ENCODE measurements at regions not wholly inside any gene's neighbourhood (a gene's known extent, or its start where the extent isn't known, plus 50 kb on each side); places are given as distances from the start of the nearest gene placed in this dataset.

DNA sequence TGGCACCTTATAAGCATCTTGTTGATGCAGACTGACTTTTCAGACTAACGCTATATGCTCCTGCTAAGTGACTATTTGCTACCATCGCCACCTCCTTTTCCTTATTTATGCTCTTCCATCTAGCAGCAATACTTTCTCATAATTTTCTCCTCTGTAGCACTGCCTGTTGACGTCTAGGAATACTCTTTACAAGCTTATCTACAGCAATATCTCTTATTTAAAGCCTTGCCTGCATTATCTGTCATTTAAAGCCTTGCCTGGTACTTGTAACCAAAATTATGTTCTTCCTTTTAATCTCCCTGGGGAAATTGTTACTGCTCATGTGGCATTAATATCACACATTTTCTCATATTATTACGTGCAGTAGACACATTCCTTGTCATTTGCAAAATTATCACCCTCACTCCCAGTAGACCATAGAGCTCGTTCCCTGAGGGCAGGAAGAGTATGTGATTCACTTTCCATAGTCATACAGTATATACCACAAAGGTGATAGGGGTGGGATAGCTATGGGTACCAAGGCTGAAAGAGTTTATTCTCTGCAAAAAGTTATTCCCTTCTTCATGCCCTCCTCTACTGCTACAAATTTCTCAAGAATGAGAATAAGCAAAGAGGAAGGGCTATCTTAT lies 359.7 kb upstream of the PCDH15 start:
- intact Hi-C loops (cut with DNase I), result no loop called here
- no peak for ATAC-seq (ENCODE audit: poor library complexity)

DNA sequence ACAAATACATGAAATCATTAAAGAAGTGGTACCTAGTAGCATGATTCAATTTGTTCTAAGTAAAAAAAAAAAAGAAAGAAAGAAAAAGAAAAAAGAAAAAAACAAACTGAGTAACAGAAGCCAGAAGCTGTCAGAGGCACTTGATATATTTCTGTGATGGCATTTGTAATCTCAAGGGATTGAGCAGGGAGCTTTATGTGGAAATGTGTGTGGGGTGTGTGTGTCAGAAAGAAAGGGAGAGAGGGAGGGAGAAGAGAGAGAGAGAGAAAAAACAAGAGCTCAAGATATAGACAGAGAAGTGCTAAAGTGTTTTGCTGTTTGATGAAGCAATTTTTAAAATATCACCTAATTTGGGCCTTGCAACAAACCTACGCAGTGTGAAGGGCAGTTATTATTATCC lies 357.6 kb upstream of the PCDH15 start:
- no peak for ATAC-seq (ENCODE audit: poor library complexity)
- DNase-seq, result no peak
- intact Hi-C loops (cut with DNase I), result no loop called here

More for the DNA sequence above, 359.7 kb upstream of the PCDH15 start:
- DNase-seq, result no peak

DNA sequence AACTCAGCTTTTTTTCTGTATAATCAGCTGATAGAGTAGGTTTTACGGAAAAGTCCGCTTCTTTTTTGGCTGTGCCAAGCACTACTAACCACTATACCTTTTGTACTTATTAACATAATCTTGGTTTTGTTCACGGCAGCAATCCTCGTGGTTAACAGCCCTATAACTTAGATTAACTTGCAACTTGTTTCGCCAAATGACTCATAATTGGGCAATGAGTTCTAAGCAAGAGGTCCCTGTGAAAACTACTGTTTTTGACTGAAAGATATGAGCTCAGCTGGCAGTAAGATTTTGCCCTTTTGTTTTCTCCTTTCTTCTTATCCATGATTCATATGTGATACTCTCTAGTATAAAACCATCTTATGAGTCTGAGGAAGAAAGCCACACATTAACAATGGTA lies 345.0 kb upstream of the PCDH15 start:
- no peak for ATAC-seq (ENCODE audit: poor library complexity)
- intact Hi-C loops (cut with DNase I), result no loop called here
- no peak for DNase-seq

DNA sequence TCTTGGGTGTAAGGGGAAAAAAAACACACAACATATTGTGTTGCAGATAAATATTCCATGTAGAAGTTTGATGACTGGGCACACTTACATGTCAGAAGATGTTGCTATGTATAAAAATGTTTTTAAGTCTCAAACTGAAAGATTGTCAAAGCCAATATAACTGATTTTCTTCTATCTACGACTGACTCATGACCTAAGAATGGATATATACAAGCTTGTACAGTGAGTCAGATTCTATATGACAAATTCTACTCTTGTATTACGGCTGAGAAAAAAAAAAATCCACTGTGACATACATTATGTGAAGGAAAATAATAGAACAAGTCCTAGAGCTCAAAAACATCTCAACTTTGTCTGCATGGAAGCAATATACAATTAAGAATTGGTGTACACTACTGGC lies 343.0 kb upstream of the PCDH15 start:
- ATAC-seq (ENCODE audit: poor library complexity) (no peak), DNase-seq (no peak)
- intact Hi-C loops (cut with DNase I), result no loop called here

DNA sequence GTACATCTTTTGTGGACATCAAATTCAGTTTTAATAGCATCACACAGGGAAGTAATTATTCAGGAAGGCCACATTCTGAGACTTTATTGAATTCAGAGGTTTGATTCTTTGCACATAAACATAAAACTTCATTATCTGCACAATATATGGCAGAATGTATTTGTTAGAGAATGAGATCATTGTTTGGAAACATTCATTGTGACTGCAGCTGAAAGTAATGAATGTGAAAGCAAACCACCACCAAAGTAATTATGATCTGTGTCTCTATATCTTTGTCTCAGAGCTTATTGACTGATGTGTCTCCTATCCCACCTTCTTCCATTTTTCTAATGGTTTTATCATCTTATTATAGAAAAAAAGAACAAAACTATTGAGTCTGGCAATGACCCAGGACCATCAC lies 340.9 kb upstream of the PCDH15 start:
- intact Hi-C loops (cut with DNase I), result no loop called here
- no peak for DNase-seq
- ATAC-seq (ENCODE audit: poor library complexity), result no peak

DNA sequence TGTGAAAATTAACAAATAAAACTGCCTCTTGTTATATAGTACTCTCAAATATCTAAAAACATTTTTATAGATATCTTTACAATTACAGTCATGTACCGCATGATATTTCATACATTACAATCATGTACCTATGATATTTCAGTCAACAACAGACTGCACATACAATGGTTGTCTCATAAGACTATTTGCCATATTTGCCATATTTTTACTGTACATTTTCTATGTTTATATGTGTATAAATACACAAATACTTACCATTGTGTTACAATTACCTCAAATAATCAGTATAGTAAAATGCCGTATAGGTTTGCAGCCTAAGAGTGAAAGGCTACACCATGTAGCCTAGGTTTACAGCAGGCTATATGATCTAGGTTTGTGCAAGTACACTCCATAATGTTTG lies 336.0 kb upstream of the PCDH15 start:
- intact Hi-C loops (cut with DNase I), result no loop called here
- DNase-seq (no peak), ATAC-seq (ENCODE audit: poor library complexity) (no peak)

DNA sequence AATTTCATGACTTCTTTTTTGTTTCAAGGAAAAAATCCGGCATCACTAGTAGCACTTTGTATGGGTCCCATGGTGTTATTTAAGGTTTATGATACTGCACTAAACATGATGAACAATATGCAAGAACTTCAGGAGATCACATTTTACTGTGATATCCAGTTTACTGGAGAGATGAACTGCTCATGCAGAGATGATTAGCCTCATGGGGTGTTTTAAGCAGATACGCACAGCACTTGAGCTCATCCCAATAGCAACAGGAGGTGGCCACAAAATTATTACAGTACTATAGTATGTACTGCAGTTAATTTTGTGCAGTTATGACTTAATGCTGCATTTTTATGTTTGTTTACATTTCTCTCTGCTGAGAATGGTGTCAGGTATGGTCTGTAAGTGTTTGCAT lies 303.7 kb upstream of the PCDH15 start:
- ATAC-seq (ENCODE audit: poor library complexity), result no peak
- intact Hi-C loops (cut with DNase I), result no loop called here
- no peak for DNase-seq

DNA sequence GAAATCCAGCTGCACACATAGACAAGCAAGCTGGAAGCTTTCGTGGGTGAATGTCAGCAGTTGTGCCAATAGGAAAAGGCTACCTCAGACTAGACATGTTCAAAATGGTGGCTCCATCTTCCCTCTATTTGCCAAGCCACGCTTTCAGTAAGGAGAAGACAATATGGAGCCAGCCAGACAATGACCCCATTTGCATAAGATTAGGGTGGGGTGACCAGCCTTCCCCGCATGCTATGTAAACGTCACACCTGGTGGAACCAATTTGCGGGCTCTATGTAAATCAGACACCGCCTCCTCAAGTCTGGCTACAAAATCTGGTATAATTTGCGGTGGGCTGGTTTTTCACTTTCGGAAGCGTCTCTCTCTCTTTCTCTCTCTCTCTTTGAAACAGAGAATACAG lies 297.4 kb upstream of the PCDH15 start:
- intact Hi-C loops (cut with DNase I), result no loop called here
- DNase-seq, result no peak

DNA sequence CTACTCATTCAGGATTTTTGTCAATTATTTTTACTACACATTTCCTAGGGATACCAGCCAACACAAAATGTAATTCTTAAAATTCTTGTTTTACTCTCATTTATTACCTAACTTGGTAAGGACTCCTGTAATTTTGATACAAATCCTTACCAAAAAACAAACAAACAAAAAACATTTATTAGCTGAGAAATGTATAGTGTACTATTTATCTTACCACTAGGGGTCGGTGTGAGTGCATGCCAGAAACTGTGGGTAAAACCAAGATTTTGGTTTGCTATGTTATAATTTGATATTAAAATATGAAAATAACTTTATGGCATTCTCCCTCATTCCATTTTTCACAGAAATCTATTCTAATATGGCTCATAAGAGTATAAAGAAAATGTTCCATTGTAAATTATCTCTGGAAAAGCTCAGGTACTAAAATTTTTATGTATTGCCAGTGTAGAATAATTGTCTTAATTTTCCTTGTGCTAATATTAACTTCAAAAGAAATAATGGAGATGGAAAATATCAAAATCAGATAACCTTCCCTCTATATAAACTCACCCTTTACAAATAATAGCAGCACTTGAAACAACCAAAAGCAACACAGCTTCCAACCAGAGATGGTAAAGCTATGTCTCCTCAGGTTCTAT lies 290.8 kb upstream of the PCDH15 start:
- DNase-seq (no peak), ATAC-seq (ENCODE audit: poor library complexity) (no peak)
- intact Hi-C loops (cut with DNase I), result no loop called here

More for the DNA sequence above, 297.4 kb upstream of the PCDH15 start:
- ATAC-seq (ENCODE audit: poor library complexity), result no peak

DNA sequence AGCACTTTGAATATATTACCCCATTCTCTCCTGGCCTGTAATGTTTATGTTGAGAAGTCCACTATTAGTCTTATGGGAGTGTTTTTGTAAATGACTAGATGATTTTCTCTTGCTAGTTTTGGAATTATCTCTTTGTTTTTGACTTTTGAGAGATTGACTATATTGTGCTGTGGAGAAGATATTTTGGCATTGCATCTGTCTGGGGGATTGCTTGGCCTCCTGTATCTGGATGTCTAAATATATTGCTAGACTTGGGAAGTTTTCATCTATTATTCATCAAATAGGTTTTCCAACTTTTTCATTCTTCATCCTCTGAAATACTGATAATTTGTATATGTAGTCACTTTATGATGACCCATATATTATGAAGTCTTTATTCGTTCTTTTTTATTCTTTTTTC lies 277.1 kb upstream of the PCDH15 start:
- DNase-seq, result no peak
- intact Hi-C loops (cut with DNase I), result no loop called here
- no peak for ATAC-seq (ENCODE audit: poor library complexity)

DNA sequence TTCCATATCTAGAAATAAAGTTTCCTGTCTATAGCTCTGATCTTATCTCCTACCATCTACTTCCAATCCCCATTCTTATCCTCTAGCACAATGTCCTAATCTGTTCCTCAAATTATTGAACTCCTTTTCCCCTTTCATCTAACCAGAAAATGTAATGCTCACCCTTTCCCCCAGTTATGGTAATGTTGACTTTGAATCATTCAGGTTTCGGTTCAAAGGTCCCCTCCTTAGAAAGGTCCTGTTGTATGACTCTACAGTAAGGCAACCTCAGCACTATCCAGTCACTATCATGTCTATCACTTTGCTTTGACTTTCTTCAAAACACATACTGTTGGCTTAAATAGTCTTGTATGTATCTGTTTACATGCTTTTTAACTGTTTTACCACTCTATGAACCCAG lies 264.2 kb upstream of the PCDH15 start:
- DNase-seq, result no peak

DNA sequence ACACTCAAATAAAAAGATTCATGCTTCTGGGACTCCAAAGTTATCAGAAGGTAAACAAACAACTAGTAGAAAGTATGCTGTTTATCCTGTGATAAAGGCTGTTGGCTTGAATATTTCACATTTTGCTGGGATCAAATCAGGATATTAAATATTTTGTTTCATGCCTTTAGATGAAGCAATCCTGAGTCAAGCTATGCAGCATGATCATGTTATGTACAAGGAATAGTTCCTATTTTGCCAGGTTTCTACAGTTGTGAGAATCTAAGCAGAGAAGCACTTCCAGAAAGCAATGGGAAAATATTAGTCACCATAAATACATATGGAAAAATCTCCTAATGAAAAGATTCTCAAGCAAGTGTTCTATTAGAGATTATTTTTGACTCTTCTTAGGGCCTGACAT lies 262.8 kb upstream of the PCDH15 start:
- no peak for ATAC-seq (ENCODE audit: poor library complexity)
- DNase-seq, result no peak
- intact Hi-C loops (cut with DNase I), result no loop called here

More for the DNA sequence above, 264.2 kb upstream of the PCDH15 start:
- intact Hi-C loops (cut with DNase I), result no loop called here
- no peak for ATAC-seq (ENCODE audit: poor library complexity)

DNA sequence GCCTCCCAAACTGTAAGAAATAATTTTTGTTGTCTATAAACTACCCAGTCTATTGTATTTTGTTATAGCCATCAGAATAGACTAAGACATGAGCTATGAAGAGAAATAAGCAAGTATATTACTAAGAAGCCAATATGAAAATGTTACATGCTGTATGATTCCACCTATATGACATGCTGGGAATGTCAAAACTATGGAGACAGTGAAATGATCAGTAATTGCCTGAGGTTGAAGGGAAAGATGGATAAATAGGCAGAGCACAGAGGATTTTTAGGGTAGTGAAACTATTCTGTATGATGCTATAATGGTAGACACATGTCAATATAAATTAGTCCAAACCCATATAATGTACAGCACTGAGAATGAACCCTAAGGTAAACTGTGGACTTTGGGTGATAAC lies 261.3 kb upstream of the PCDH15 start:
- no peak for ATAC-seq (ENCODE audit: poor library complexity)
- intact Hi-C loops (cut with DNase I), result no loop called here

DNA sequence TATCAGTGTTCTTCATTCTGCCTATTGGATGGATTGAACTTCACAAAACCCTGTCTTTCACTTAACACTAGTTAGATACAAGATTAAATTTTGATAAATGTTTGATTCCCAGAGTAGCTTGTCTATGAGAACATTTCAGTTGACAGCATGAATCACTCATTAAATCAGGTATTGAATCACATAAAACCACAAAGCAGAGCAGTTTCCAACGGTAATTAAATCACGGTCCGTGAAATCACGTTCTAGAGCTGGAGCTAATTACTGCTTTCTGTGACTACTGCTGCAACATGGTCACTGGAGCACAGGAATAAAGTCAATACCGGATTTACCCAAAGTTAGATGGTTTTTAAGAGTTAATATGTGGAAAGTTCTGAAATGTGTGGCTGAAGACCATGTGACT lies 257.8 kb upstream of the PCDH15 start:
- ATAC-seq (ENCODE audit: poor library complexity) (no peak), DNase-seq (no peak)

More for the DNA sequence above, 261.3 kb upstream of the PCDH15 start:
- DNase-seq, result no peak

DNA sequence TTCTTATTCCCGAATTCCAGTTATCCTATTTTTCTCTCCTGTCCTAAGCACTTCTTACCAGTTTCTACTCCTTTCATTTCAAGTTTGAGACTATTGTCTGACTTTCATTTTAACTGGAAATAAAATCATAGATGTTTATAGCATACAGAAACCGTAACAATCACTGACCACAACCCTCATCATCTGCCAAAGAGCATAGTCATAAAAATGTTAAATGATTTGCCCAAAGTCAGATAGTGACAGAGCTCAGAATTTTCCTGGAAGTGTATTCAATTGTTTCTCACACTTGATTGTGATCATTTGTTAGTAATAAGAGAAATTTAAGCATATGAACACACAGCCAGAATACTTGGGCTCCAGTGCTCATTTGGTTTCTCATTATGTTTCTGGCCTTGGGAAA lies 250.5 kb upstream of the PCDH15 start:
- no peak for DNase-seq
- intact Hi-C loops (cut with DNase I), result no loop called here
- ATAC-seq (ENCODE audit: poor library complexity), result no peak

More for the DNA sequence above, 257.8 kb upstream of the PCDH15 start:
- intact Hi-C loops (cut with DNase I), result no loop called here

DNA sequence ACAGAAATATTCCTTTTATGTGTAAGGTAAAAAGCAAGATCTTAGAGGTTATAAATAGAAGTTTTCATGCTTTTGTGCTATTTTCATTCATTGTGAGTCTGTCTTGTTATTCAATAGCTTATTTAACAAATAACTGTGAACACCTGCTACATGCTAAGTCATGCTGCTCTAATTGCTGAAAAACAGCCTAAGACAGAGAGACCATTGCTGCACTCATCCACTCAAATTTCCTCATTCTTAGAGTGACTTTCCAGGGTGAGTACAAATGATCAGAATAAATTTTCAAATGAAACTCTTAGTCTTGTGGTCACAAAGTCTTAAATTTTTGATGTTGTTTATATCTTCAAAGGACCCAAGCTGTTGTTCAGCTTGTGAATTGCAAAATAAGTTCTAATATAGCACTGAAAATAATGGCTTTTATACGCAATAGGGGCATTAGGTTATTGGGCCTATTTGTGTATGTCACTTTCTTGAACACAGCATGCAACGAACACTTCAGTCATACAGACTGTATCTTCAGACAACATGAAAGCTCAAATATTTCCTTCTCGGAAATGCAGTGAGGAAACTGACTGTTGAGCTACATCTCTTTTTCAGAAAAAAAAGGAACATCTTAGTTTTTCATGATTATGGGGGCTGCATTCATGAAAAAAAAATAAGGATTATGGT lies 247.9 kb upstream of the PCDH15 start:
- no peak for DNase-seq
- intact Hi-C loops (cut with DNase I), result no loop called here

DNA sequence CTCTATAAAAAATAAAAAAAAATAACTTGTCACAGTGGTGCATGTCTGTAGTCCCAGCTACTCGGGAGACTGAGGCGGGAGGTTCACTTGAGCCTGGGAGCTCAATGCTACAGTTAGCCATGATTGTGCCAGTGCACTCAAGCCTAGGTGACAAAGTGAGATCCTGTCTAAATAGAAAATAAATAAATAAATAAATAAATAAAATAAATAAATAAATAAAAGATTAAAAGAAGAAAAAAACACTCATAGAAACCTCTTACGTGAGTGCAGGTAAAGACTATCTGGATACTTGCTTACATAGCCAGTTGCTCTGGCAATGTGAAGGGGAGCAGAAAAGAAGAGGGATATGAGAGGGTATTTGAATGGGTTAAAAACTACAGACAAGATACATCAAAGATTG lies 242.5 kb upstream of the PCDH15 start:
- ATAC-seq (ENCODE audit: poor library complexity) (no peak), DNase-seq (no peak)
- intact Hi-C loops (cut with DNase I), result no loop called here

More for the DNA sequence above, 247.9 kb upstream of the PCDH15 start:
- ATAC-seq (ENCODE audit: poor library complexity), result no peak

DNA sequence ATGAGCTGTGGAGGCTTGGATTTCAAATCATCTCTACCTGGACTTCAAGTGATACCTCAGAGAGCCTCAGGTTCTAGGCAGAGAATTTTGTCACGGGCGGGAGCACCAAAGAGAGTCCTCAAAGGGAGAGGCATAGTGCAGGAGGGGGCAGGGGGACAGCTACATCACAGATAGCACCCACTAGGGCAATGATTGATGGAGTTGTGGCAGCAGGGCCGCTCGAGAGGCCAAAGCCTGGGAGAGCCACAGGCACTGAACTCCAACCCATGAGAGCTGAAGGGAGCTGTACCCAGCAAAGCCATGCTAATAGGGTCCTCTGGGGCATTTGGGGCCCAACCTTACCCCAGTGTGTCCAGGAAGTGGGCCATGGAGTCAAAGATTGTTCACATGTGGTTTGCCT lies 232.0 kb upstream of the PCDH15 start:
- ATAC-seq (ENCODE audit: poor library complexity) (no peak), DNase-seq (no peak)
- intact Hi-C loops (cut with DNase I), result no loop called here

DNA sequence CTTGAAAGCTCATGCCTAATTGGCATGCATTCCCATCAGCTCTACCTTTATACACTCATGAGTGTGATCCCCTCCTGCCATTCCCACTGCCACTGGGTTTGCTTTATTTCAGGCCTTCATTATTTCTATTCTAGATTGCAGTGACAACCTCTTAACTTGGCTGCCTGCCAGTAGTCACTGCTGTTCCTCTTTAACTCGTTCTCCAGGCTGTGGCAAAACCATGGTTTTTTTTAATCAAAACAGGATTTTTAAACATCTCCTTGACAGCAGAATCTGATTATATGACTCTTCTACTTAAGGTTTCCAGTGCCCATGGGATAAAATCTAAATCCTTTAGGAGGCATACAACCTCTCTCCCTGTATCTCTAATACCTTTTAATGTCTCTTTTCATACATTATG lies 223.7 kb upstream of the PCDH15 start:
- intact Hi-C loops (cut with DNase I), result no loop called here
- ATAC-seq (ENCODE audit: poor library complexity), result no peak
- no peak for DNase-seq

DNA sequence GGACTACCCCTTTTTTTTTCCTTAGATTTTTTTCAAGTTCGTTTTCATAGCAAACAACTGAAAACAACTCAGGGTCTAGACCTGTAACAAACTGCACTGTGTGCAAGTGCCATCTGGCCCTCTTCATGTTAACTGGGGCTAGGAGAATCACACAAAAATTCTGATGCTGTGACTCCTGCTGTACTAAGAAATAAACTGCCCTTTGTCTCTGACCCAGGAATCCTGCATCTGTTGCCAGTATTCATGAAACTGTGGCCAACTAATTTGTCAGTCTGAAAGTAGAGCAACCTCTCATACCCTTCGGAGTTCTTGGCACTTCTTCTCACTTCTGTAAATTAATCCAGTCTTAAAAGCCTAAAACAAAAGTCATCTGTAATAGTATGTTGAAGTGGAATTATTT lies 218.4 kb upstream of the PCDH15 start:
- DNase-seq, result no peak
- intact Hi-C loops (cut with DNase I), result no loop called here
- no peak for ATAC-seq (ENCODE audit: poor library complexity)

Measured in Right ventricle myocardium superior (tissue), 1 donor.